ENCODE measurements at regions not wholly inside any gene's neighbourhood (a gene's known extent, or its start where the extent isn't known, plus 50 kb on each side); places are given as distances from the start of the nearest gene placed in this dataset.
"Not testable (repeated sequence)": the region's sequence is repeated elsewhere in the genome, so short reads cannot be mapped to it uniquely, and the experiment has no call there.

DNA sequence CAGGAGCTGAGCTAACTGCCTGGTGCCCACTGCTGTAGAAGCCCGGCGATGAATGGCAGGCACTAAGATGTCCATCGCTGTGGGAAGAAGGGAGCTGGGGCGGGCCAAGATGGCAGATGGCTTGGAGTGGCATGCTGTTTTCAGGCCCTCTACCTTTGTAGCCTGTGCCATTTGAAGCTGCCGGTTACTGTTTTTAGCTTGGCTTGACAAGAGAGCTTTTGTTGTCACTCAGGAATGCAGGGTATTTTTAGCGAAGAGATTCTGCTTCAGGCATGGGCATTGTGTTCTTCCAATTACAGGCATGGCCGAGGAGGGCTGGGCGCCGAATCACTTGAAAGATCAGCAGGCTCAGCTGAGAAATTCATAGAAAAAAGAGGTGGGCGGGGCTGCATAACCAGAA, 348.7 kb downstream of the RPS6KC1 start:
- in situ Hi-C loops (cut with HindIII; ENCODE audit: low pct_unique_long_range_greater_than_20kb, low sequenced_read_pairs) = no loop called here
- peak; percentile 78 for DNase-seq (ENCODE audit: low read depth, low spot score)

DNA sequence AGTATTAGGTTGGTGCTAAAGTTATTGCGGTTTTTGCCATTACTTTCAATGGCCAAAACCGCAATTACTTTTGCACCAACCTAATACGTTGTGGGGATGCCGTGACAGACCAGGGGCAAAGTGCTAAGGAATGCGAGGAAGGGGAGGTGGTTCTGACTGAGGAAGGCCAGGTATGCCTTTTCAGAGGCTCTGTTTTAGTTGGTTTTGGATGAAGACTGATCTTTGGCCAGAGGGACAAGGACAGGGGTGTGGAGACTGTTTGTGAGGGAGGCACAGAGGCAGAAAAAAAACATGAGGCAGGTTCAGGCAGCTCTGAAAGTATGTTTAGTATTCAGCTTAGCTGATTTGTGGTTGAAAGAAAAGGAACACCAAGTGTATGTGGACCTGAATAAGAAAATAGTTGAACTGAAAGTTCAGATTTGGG, 358.2 kb downstream of the RPS6KC1 start:
- in situ Hi-C loops (cut with HindIII; ENCODE audit: low pct_unique_long_range_greater_than_20kb, low sequenced_read_pairs) = no loop called here
- no peak for DNase-seq (ENCODE audit: low read depth, low spot score)

DNA sequence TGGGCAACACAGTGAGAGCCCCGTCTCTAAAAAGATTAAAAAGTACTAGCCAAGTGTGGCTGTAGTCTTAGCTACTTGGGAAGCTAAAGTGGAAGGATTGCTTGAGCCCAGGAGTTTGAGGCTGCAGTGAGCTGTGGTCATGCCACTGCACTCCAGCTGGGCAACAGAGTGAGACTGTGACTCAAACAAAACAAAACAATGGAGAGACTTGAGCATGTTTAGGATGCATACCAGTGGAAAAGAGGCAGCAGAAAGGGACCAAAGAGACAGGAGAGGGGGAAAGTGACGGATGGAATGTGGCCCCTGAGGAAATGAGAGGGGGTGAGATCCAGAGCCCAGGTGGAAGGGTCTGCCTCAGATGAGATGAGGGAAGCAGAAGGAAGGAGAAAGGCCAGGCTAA, 358.9 kb downstream of the RPS6KC1 start:
- in situ Hi-C loops (cut with HindIII; ENCODE audit: low pct_unique_long_range_greater_than_20kb, low sequenced_read_pairs) = no loop called here
- DNase-seq (ENCODE audit: low read depth, low spot score) = no peak

DNA sequence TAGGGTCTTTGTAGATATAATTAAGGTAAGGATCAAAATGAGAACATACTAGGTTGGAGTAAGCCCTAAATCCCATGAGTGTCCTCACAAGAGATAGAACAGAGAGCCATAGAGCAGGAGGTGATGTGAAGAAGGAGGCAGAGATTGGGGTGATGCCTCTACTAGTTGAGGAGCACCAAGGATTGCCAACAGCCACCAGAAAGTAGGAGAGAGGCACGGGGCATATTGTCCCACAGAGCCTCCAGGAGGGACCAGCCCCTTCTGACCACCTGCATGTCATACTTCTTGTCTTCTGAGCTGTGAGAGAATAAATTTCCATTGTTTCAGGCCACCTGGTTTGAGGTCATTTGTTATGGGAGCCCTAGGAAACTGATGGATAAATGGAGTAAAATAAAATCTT, 363.3 kb downstream of the RPS6KC1 start:
- in situ Hi-C loops (cut with HindIII; ENCODE audit: low pct_unique_long_range_greater_than_20kb, low sequenced_read_pairs) = no loop called here
- no peak for DNase-seq (ENCODE audit: low read depth, low spot score)

DNA sequence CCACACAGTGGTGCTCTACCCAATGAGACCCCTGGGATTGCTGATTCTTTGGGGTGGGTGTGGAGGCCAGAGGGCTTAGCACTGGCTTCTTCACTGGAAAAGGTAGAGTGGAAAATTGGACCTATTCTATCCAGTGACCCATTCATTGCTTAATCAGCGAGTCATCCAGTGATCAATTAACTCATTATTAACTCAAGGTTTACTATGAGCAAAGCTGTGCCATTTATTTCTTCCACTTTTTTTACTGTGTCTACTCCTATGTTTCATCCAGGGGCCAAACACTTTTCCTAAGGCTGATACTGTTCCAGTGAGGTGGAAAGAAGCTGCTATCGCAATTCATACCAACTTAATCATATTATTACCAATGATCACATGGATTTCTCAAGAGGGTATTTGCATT, 363.9 kb downstream of the RPS6KC1 start:
- no peak for DNase-seq (ENCODE audit: low read depth, low spot score)
- in situ Hi-C loops (cut with HindIII; ENCODE audit: low pct_unique_long_range_greater_than_20kb, low sequenced_read_pairs) = no loop called here

DNA sequence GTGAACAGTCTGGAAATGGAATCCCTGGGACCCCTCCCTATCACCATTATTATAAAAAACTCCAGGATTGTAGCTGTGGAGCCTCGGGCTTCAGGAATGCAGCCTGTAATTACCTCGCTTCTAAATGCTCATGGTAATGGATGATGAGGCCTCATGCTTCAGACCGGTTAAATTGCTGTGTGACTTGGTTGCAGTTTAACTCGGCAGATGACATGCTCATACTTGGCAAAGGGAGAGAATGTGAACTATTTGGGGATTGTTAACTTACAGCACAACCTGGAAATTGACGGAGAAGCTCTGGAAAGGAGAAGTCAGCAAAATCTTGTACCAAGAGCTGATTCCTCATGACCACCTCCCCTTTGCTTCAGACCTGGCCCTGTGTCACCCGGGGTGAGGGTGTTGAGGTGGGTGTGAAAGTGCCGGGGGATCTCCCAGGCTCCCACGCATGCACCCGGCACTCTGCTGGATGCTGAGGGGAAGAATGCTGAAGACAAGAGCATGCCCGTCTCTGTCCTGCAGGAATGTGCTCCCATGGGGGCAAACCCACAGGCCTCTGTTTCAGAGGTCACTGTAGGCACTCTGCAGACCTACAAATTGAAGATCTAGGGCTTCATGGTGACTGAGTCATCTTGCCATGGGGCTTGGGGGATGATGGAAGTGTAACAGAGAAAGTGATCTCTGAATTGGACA, 364.8 kb downstream of the RPS6KC1 start:
- no peak for DNase-seq (ENCODE audit: low read depth, low spot score)
- in situ Hi-C loops (cut with HindIII; ENCODE audit: low pct_unique_long_range_greater_than_20kb, low sequenced_read_pairs) = no loop called here

DNA sequence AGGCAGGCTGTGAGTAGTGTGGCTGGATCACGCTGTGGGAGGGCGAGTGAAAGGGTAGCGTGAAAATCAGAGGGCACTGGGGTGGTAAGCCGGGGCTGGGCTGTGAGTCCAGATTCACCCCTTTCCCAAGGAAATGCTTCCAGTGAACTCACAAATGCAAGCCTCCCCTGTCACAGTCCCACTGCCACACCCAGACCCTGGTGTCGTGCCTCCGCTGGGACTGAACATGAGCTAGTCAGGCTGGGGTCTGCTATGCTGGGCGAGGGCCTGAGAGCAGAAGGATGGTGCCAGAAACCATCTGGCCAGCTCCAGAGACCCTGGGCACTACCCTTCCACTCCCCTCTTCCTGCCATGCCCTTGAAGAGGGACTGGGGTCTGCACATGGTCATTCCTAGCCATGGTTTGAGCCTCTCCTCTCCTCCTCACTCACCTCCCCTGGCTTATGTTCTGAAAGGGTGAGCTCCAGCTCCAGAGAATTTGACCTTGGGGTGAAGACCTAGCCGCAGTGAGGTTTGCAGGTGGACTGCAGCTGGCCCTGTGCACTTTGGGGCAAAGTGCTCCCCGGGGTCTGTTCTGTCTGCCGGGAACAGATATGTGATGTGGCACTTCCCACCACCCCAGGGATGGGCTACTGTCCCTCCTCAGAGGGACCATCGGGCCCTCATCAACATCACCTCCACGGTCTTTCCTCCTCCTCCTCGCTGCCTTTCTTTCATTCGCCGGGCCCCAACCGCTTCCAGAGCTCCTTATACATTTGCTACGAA, 365.6 kb downstream of the RPS6KC1 start:
- DNase-seq (ENCODE audit: low read depth, low spot score) = no peak
- in situ Hi-C loops (cut with HindIII; ENCODE audit: low pct_unique_long_range_greater_than_20kb, low sequenced_read_pairs) = no loop called here

DNA sequence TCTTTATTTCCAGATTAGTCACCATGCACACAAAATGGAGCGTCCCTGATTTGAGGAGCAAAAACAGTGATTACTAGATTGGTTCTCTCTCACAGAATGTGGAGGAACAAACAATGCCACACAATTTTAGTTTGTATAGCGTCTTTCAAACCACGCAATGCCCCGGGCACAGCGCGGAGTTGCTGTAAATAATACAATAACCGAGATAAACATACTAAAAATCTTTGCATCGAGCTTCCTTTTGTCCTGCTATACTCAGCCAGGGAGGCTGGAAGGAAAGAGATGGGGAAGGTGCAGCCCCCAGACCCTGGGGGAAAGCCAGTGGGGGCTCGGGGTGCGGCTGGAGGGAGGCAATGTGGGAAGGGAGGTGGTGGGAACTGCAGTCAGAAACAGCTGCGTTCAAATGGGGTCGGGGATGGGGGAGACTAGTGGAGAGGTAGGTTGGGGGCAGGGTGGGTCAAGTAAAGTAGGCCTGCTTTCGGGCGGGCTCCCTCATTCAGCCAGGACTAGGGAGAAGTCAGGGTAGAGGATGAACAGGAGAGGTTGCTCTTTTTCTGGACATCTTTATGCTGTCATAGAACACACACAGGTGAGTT, 366.3 kb downstream of the RPS6KC1 start:
- DNase-seq (ENCODE audit: low read depth, low spot score) = no peak
- in situ Hi-C loops (cut with HindIII; ENCODE audit: low pct_unique_long_range_greater_than_20kb, low sequenced_read_pairs) = no loop called here

DNA sequence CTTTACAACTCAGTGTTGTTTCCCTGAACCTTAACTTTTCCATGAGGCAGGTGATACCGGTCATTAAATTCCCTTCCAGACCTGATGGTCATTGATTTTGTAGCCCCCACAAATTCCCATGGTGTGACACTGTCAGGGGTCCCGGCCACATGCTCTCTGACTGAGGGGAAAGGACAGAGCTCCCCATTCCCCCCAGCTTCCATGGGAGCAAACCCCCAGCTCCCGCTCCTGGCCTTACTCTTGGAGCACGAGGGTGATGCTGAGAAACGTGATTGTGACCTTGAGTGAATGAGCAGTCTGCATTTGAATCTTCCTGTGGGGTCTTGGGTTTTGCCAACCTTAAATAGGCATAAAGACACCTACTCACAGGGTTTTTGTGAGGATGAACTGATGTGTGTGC, 366.8 kb downstream of the RPS6KC1 start:
- no peak for DNase-seq (ENCODE audit: low read depth, low spot score)
- in situ Hi-C loops (cut with HindIII; ENCODE audit: low pct_unique_long_range_greater_than_20kb, low sequenced_read_pairs) = no loop called here

DNA sequence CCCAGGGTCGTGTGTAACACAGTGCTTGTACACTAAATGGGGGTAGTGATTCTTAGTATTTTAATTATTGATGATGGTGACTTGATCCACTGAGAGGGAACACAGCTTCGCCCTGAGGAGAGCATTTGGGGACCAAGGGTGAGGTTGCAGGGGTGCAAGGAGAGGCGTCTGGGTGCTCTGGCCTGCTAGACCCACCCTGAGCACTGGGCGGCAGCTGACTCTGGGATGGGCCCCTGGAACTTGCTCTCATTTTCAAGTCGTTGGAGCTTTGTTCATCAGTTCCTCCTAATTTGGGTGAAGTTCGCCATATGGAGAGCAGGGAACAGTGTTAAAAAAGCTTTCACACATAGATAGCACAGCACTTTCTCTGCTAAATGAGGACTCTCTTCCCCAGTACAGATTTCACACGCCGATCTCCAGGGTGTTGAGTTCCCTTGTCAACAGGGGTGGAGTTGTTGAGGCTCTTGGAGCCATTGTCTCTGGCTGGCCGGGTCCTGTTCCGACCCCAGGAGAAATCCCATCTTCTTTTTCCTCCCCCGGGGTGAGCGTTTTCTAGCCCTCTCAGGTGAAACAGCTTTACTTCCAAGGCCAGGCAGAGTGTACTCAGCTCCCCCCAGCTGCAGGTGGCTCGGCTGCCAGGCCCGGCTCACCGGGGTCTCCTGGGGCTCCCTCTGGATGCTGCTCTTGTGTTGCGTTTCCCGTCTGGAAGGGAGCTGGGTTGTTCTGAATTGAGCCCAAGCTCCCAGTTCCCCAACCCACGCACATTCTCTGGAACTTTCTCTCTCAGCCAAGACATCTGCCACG, 367.4 kb downstream of the RPS6KC1 start:
- DNase-seq (ENCODE audit: low read depth, low spot score) = no peak
- in situ Hi-C loops (cut with HindIII; ENCODE audit: low pct_unique_long_range_greater_than_20kb, low sequenced_read_pairs) = no loop called here

DNA sequence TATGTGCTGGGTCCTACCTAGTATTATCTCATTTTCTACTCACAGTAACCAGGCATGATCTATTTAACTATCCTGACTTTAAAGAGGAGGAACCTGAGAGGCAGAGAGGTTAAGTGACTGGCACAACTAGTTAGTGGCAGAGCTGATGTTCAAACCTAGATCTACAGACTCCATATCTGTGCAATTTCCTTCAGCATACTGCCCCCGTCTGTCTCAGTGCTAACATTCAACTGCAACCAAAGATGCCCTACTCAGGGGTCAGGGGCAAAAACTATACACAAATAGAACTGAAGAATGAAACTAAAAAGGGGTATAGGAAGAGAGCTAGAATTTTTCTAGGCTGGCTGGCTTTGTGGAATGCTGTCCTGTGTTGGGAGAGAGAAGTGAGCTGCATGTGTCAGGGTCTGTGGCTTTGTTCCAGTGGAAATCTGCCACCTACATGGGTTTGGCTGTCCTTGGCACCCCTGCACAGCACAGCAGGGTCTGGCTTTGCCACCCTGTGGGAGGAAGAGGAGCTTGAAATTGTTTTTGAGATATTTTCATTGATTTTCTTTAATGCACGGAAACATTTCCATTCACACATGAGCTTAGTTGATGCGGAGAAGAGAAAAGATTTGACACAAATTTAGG, 368.5 kb downstream of the RPS6KC1 start:
- peak; percentile 64 for DNase-seq (ENCODE audit: low read depth, low spot score)
- in situ Hi-C loops (cut with HindIII; ENCODE audit: low pct_unique_long_range_greater_than_20kb, low sequenced_read_pairs) = no loop called here

DNA sequence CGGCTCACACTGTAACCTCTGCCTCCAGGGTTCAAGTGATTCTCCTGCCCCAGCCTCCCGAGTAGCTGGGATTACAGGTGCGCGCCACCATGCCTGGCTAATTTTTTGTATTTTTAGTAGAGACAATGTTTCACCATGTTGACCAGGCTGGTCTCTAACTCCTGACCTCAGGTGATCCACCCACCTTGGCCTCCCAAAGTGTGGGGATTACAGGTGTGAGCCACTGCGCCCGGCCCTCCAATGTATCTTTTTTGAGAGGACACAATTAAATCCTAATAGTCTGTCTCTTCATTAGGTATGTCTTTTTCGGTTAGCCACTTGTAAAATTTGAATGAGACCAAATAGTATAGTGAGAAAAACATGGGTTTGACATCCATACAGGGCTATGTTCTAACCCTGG, 370.1 kb downstream of the RPS6KC1 start:
- in situ Hi-C loops (cut with HindIII; ENCODE audit: low pct_unique_long_range_greater_than_20kb, low sequenced_read_pairs); DNase-seq (ENCODE audit: low read depth, low spot score): not testable (repeated sequence)

DNA sequence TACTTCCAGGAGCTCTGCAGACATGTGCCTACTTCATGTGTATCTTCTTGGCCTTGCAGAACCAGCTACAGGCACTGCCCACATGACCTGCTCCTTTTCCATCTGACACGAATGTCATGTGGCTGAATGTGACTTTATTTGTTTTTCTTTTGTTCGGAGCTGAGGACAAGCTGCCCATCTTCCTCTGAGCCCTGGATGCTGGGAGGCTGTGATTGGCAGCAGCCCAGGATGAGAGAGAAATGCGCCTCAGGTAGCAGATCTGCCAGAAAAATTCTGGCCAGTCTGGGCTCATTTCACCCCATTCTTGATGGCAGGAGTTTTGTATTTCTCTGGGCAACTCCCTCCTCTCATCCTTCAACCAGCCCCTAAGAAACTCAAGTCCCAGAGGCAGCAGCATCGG, 372.0 kb downstream of the RPS6KC1 start:
- no peak for DNase-seq (ENCODE audit: low read depth, low spot score)
- in situ Hi-C loops (cut with HindIII; ENCODE audit: low pct_unique_long_range_greater_than_20kb, low sequenced_read_pairs) = no loop called here

DNA sequence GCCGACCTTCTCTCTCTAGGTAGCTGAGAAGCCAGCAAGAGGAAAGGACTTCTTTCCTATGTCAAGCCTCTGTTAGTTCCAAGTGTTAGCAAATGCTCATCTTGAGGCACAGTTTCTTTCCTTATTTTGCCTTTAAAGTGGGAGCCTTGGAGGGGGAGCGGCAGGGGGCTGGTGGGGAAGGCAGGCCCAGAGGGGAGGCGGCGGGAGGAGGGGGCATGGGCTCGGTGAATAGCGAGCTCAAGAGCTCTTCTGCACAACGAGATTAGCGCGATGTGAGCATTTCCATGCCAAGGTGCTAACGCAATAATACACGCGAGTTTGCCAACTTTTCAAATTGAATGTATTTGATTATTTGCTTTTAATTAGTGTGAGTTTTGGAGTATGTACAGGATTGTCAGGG, 372.6 kb downstream of the RPS6KC1 start:
- DNase-seq (ENCODE audit: low read depth, low spot score) = no peak
- in situ Hi-C loops (cut with HindIII; ENCODE audit: low pct_unique_long_range_greater_than_20kb, low sequenced_read_pairs) = no loop called here

DNA sequence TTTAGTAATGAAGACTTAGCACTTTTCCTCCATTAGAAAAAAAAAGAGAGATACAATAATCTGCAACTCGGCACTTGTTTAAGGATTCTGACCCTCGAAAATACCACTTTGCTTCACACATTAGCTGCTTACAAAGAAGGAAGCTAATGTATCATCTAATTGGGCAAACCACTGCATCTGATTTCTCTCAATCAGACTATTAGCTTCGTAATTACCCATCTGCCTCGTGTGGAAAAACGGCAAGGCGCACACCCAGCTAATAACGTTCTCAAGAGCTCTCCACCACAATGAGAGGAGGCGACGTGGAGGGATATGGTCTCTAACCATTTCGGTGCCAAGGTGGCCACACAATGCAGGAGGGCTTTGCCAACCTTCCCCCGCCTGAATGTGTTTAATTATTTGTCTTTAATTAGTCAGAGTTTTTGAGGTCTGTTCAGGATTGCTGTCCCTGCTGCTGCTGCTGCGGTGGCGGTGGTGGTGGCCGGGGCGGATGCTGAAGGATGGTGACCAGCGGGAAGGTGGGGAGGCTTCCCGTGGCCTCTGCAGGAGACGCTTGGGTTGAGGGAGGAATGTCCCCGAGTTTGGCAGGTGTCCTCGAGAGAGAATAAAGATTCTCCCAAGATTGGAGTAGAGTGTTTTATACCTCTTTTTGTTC, 374.5 kb downstream of the RPS6KC1 start:
- no peak for DNase-seq (ENCODE audit: low read depth, low spot score)
- in situ Hi-C loops (cut with HindIII; ENCODE audit: low pct_unique_long_range_greater_than_20kb, low sequenced_read_pairs) = no loop called here

DNA sequence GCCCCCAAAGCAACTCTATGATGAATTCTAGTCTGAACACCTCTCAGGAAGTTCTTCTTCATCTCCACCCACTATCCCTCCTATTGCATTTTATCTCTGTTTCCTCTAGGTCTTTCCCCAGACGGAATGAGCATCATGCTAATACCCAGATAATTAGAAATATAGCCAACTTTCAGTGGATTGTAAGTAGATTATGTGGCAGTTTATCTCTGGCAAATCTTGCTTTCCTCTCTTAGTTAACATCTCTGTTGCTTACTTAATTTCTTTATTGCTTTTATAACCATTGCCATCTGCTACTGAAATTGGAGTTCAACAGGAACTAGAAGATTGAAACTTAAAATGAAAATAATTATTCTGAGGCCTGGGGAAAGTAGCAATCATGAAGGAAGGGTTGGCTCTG, 378.6 kb downstream of the RPS6KC1 start:
- no peak for DNase-seq (ENCODE audit: low read depth, low spot score)
- in situ Hi-C loops (cut with HindIII; ENCODE audit: low pct_unique_long_range_greater_than_20kb, low sequenced_read_pairs) = no loop called here

DNA sequence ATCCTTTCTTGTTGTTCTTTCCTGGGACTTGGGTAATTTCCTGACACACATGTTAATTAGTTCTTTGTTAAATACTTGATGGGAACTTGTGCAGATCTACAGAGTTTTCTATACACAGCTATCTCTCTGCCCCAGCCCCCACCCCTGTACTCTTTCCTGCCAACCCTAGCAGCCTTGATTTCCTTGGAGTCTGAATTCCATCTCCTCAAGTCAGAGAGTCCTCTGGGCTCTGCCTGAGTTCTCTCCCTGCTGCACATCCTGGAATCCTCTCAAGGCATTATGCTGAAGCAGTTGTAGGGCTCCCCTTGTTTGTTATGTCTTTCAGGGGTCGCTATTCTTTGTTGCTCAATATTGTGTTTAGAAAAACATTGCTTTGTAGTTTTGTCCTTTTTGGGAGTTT, 384.7 kb downstream of the RPS6KC1 start:
- DNase-seq (ENCODE audit: low read depth, low spot score) = no peak
- in situ Hi-C loops (cut with HindIII; ENCODE audit: low pct_unique_long_range_greater_than_20kb, low sequenced_read_pairs) = no loop called here
